DND-41 (cell line): ENCODE measurements at regions not wholly inside any gene's neighbourhood (a gene's known extent, or its start where the extent isn't known, plus 50 kb on each side); places are given as distances from the start of the nearest gene placed in this dataset.

Experiments used
- EZH2 ChIP-seq: IDR thresholded peaks from 3 replicates; pipeline ENCODE4 v1.6.1; 2012; ENCODE audit warnings: borderline replicate concordance, low read depth, mild to moderate bottlenecking, moderate library complexity, low read length, inconsistent platforms; ENCODE audit not compliant: severe bottlenecking
- TF ChIP-seq, protein P1 (sequence below): IDR thresholded peaks from 2 replicates; pipeline ENCODE4 v1.5.1; 2012; ENCODE audit warnings: borderline replicate concordance, low read length, moderate library complexity, mild to moderate bottlenecking; ENCODE audit not compliant: poor library complexity, severe bottlenecking; ENCODE audit errors: extremely low read depth

DNA sequence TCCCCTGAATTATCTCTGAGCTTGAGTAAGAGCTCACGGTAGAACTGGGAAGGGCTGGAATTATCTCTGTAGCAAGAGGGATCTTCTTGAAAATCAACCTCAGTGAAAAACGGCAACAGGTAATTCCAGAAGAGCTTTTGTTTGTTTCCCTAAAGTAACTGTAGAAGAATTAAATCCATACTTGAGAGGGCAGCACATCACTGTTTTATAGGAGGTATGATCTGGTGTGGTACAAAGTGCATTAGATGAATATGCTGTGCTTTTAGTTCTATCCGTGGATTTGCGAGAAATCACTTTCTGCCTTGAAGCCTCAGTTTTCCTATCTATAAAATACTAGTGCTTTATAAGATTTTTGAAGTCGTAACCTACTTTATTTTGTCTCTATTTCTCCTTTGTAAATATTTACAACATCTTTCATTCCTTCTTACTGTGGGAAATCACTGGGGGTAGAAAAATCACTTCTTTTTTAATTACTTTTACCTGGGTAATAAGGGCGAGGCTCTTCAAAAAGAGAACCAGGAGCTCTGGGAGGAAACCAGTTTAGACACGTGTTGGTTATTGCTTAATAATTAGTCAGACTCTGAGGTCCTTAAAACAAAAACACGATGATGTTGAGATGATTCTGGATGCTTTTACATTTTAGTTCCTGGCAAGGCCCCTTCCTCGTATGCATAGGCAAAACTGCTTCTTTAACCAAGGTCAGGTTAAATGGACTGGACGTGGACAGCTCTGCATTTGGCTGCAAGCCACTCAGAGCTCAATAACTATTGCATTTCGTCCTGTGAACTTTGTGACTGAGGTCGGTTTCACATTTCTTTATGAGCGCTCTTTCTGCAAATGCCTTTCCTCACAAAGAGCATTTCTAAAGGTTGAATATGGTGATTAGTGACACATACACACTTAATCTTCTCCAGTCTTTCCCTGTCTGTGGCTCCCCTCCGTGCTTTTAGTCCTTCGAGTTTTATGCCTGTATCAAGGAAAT is 376.1 kb downstream of the BRINP1 start:
- no peak for TF ChIP-seq EZH2
- TF ChIP-seq, protein P1, sequence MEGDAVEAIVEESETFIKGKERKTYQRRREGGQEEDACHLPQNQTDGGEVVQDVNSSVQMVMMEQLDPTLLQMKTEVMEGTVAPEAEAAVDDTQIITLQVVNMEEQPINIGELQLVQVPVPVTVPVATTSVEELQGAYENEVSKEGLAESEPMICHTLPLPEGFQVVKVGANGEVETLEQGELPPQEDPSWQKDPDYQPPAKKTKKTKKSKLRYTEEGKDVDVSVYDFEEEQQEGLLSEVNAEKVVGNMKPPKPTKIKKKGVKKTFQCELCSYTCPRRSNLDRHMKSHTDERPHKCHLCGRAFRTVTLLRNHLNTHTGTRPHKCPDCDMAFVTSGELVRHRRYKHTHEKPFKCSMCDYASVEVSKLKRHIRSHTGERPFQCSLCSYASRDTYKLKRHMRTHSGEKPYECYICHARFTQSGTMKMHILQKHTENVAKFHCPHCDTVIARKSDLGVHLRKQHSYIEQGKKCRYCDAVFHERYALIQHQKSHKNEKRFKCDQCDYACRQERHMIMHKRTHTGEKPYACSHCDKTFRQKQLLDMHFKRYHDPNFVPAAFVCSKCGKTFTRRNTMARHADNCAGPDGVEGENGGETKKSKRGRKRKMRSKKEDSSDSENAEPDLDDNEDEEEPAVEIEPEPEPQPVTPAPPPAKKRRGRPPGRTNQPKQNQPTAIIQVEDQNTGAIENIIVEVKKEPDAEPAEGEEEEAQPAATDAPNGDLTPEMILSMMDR = no peak
